ENCODE measurements at regions not wholly inside any gene's neighbourhood (a gene's known extent, or its start where the extent isn't known, plus 50 kb on each side); places are given as distances from the start of the nearest gene placed in this dataset.

DNA sequence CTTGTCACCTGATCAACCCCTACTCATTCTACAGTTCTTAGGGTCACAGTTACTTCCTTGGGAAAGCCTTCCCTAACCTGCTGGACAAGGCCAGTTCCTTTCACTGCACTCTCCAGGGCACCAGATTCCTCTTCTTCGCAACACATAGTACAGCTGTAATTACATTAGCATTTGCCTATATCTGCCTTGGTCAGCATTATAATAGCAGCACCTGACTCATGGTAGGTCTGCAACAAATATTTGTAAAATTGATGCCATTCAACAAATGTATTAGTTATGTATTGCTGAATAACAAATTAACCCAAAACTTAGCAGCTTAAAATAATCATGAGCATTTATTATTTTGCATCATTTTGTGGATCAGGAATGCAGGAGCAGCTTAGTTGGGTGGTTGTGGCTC is 193.0 kb downstream of the IRX5 start:
- TF ChIP-seq, protein P1, sequence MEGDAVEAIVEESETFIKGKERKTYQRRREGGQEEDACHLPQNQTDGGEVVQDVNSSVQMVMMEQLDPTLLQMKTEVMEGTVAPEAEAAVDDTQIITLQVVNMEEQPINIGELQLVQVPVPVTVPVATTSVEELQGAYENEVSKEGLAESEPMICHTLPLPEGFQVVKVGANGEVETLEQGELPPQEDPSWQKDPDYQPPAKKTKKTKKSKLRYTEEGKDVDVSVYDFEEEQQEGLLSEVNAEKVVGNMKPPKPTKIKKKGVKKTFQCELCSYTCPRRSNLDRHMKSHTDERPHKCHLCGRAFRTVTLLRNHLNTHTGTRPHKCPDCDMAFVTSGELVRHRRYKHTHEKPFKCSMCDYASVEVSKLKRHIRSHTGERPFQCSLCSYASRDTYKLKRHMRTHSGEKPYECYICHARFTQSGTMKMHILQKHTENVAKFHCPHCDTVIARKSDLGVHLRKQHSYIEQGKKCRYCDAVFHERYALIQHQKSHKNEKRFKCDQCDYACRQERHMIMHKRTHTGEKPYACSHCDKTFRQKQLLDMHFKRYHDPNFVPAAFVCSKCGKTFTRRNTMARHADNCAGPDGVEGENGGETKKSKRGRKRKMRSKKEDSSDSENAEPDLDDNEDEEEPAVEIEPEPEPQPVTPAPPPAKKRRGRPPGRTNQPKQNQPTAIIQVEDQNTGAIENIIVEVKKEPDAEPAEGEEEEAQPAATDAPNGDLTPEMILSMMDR (IDR thresholded peaks at IDR 0.05), result no peak
- TF ChIP-seq POLR2A (IDR thresholded peaks at IDR 0.05), result no peak
